ENCODE measurements at regions not wholly inside any gene's neighbourhood (a gene's known extent, or its start where the extent isn't known, plus 50 kb on each side); places are given as distances from the start of the nearest gene placed in this dataset.

- TF ChIP-seq SPI1 (IDR thresholded peaks at IDR 0.05; ENCODE audit: low read depth, low read length) = no peak
- TF ChIP-seq POLR2AphosphoS5 (IDR thresholded peaks at IDR 0.05; ENCODE audit: low read depth, low read length) = no peak
- no peak for TF ChIP-seq POLR2A (IDR thresholded peaks at IDR 0.05; ENCODE audit: low read depth, low read length)
- TF ChIP-seq TAF1 (IDR thresholded peaks at IDR 0.05; ENCODE audit: low read depth, low read length) = no peak
- TF ChIP-seq PAX5 (IDR thresholded peaks at IDR 0.05; ENCODE audit: insufficient read depth, low read length, severe bottlenecking) = no peak
- TF ChIP-seq POU2F2 (IDR thresholded peaks at IDR 0.05; ENCODE audit: low read depth, low read length) = no peak
Measured at GRCh38 chr12:23433121-23433520, 516.3 kb downstream of the SOX5 start.
